Esophagus muscularis mucosa (tissue), 4 donors: ENCODE measurements at regions not wholly inside any gene's neighbourhood (a gene's known extent, or its start where the extent isn't known, plus 50 kb on each side); places are given as distances from the start of the nearest gene placed in this dataset.

ENCODE experiments used
- DNase-seq: peaks from one replicate; pipeline ENCODE4 v3.0.0-alpha.2; 2017; ENCODE audit errors: extremely low spot score
- H3K27ac ChIP-seq, 4 donors: fragments of 200-600 bp; sonication (generic); replicated peaks in 1 of 4; 1 replicate in 3 of 4; 2 replicates in 1 of 4; pipeline ENCODE4 v1.5.1; 2016 to 2019; ENCODE audit warnings: mild to moderate bottlenecking in 1 of 4
- H3K27me3 ChIP-seq, 4 donors: fragments of 200-600 bp; sonication (generic); one replicate each; pipeline versions ENCODE4 v1.5.1 to v1.6.0; 2016 to 2019
- H3K36me3 ChIP-seq, 4 donors: fragments of 200-600 bp; sonication (generic); one replicate each; pipeline ENCODE4 v1.5.1; 2016 to 2019
- H3K4me1 ChIP-seq, 4 donors: fragments of 200-600 bp; sonication (generic); one replicate each; pipeline ENCODE4 v1.5.1; 2016 to 2019
- H3K4me3 ChIP-seq, 4 donors: fragments of 200-600 bp; sonication (generic); 1 replicate in 2 of 4; 2 replicates in 2 of 4; pipeline ENCODE4 v1.5.1; 2016 to 2019; ENCODE audit warnings: mild to moderate bottlenecking in 4 of 4, moderate library complexity in 1 of 4
- H3K9me3 ChIP-seq, 4 donors: fragments of 200-600 bp; sonication (generic); 1 replicate in 3 of 4; 2 replicates in 1 of 4; pipeline ENCODE4 v1.5.1; 2016 to 2019
- EP300 ChIP-seq: sonication (generic); formaldehyde crosslinking; IDR thresholded peaks from one replicate; pipeline ENCODE4 v1.6.1; 2017; ENCODE audit warnings: antibody characterized with exemption
- POLR2A ChIP-seq: fragments of 450-650 bp; IDR thresholded peaks from one replicate; pipeline ENCODE4 v1.6.1; 2017; ENCODE audit warnings: antibody characterized with exemption, moderate library complexity, mild to moderate bottlenecking, low read depth
- POLR2AphosphoS5 ChIP-seq, 2 donors: sonication (generic); formaldehyde crosslinking; IDR thresholded peaks; one replicate each; pipeline ENCODE4 v1.6.1; 2017; ENCODE audit warnings: antibody characterized with exemption in 2 of 2
- WGBS: methylation state at CpG from one replicate; pipeline ENCODE4 v1.1.5; 2018; 5-methylcytosine and 5-hydroxymethylcytosine counted together
- intact Hi-C: fragments of 100-400 bp; cut with DNase I; formaldehyde crosslinking; loops from one replicate; pipeline ENCODE4 v1.15.1; 2023
- TF ChIP-seq, protein P1 (sequence below), 3 experiments: fragments of 200-600 bp in 2 of 3; fragments of 450-650 bp in 1 of 3; sonication (generic) in 2 of 3; IDR thresholded peaks; one replicate each; pipeline ENCODE4 v1.5.1; 2017 to 2019; ENCODE audit warnings: antibody characterized with exemption in 3 of 3, mild to moderate bottlenecking in 2 of 3, moderate library complexity in 1 of 3

GRCh38 chr2:147491506-147491905 is 353.3 kb upstream of the ACVR2A start:
- Histone ChIP-seq H3K4me1 (no peaks in the 10 kb centered on the region), H3K36me3 (no peaks in the 10 kb centered on the region), H3K4me3 (no peak overlapping the region), H3K9me3 (no peaks in the 10 kb centered on the region), H3K27me3 (no peaks in the 10 kb centered on the region), H3K27ac (no peak overlapping the region)
- TF ChIP-seq, protein P1, sequence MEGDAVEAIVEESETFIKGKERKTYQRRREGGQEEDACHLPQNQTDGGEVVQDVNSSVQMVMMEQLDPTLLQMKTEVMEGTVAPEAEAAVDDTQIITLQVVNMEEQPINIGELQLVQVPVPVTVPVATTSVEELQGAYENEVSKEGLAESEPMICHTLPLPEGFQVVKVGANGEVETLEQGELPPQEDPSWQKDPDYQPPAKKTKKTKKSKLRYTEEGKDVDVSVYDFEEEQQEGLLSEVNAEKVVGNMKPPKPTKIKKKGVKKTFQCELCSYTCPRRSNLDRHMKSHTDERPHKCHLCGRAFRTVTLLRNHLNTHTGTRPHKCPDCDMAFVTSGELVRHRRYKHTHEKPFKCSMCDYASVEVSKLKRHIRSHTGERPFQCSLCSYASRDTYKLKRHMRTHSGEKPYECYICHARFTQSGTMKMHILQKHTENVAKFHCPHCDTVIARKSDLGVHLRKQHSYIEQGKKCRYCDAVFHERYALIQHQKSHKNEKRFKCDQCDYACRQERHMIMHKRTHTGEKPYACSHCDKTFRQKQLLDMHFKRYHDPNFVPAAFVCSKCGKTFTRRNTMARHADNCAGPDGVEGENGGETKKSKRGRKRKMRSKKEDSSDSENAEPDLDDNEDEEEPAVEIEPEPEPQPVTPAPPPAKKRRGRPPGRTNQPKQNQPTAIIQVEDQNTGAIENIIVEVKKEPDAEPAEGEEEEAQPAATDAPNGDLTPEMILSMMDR (IDR thresholded peaks at IDR 0.05), result no peak
- TF ChIP-seq EP300 (no peak), POLR2A (no peak), POLR2AphosphoS5 (IDR thresholded peaks at IDR 0.05) (no peak)
- 89% methylated on average over 2 of the region's 2 CpGs for WGBS
- DNase-seq, result no peak
- intact Hi-C loops, result no loop called here

- Histone ChIP-seq H3K9me3 (no peaks in the 10 kb centered on the region), H3K27ac (no peak overlapping the region), H3K36me3 (no peaks in the 10 kb centered on the region), H3K4me1 (no peaks in the 10 kb centered on the region), H3K27me3 (no peaks in the 10 kb centered on the region), H3K4me3 (no peak overlapping the region)
- intact Hi-C loops, result no loop called here
- no peak for TF ChIP-seq POLR2AphosphoS5 (IDR thresholded peaks at IDR 0.05)
- TF ChIP-seq EP300, result no peak
- TF ChIP-seq POLR2A, result no peak
- TF ChIP-seq, protein P1 (IDR thresholded peaks at IDR 0.05), result no peak
- DNase-seq, result no peak
- 81% methylated on average over 5 of the region's 5 CpGs for WGBS
Observed at GRCh38 chr2:147490401-147491261, 354.2 kb upstream of the ACVR2A start.

GRCh38 chr2:147488472-147488871 is 356.4 kb upstream of the ACVR2A start:
- Histone ChIP-seq H3K27ac (no peak overlapping the region), H3K9me3 (no peaks in the 10 kb centered on the region), H3K27me3 (no peaks in the 10 kb centered on the region), H3K4me1 (peaks cover 0 to 1% (median under 1%) of the 10 kb centered on the region in 4 donors), H3K36me3 (no peaks in the 10 kb centered on the region), H3K4me3 (no peak overlapping the region)
- no peak for TF ChIP-seq POLR2A
- TF ChIP-seq EP300, result no peak
- TF ChIP-seq, protein P1 (IDR thresholded peaks at IDR 0.05), result no peak
- no peak for TF ChIP-seq POLR2AphosphoS5 (IDR thresholded peaks at IDR 0.05)
- 90% methylated on average over 3 of the region's 3 CpGs for WGBS
- intact Hi-C loops, result no loop called here
- DNase-seq, result no peak

- Histone ChIP-seq H3K36me3 (no peaks in the 10 kb centered on the region), H3K27ac (no peak overlapping the region), H3K27me3 (no peaks in the 10 kb centered on the region), H3K4me3 (no peak overlapping the region), H3K4me1 (peaks cover 0 to 7% (median 6%) of the 10 kb centered on the region in 4 donors), H3K9me3 (no peaks in the 10 kb centered on the region)
- intact Hi-C loops, result no loop called here
- WGBS, result 96% methylated on average over 2 of the region's 2 CpGs
- TF ChIP-seq POLR2AphosphoS5 (IDR thresholded peaks at IDR 0.05) (no peak), POLR2A (no peak), EP300 (no peak)
- DNase-seq, result no peak
Observed at GRCh38 chr2:147487978-147488289, 356.9 kb upstream of the ACVR2A start.

DNA sequence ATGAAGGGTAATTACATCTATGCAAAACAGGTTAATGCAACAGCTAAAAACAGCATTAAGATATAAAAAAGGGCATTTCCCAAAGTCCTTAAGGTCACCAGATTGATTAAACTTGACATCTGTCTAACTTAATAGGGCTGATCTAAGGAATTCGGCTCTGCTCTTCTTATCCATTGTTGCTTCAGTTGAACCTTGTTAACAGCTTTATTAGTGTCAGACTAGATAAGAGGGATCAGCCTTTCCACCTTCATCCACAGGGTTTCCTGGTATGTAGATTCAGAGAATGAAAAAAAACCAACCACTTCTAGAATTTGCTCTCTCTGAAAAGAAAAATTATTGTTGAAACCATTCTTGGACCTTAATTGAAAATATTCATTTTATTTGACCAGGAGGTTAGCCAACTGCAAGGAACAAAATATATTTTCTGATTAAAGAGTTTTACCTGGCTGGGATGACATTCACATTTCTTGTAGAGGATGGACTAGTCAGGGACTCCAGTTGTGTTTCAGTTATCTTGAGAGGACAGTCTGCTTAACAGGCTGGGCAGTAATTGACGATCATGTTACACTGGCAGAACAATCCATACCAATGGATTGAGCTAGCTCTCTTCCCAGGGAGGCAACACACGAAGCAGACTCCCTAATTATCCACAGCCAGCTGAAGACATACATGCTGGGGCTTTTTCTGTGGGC is 357.4 kb upstream of the ACVR2A start:
- Histone ChIP-seq H3K4me1 (peaks cover 0 to 12% (median 10%) of the 10 kb centered on the region in 4 donors), H3K27ac (no peak overlapping the region), H3K36me3 (no peaks in the 10 kb centered on the region), H3K27me3 (no peaks in the 10 kb centered on the region), H3K4me3 (no peak overlapping the region), H3K9me3 (no peaks in the 10 kb centered on the region)
- 79% methylated on average over 3 of the region's 3 CpGs for WGBS
- no peak for TF ChIP-seq POLR2AphosphoS5 (IDR thresholded peaks at IDR 0.05)
- no peak for TF ChIP-seq EP300
- TF ChIP-seq, protein P1 (IDR thresholded peaks at IDR 0.05), result no peak
- TF ChIP-seq POLR2A, result no peak
- DNase-seq, result no peak
- intact Hi-C loops, result no loop called here
